AML-193 (cell line): ENCODE measurements at regions not wholly inside any gene's neighbourhood (a gene's known extent, or its start where the extent isn't known, plus 50 kb on each side); places are given as distances from the start of the nearest gene placed in this dataset.

Experiments used
- DNase-seq, 2 experiments: peaks; one replicate each; lab custom pipeline; 2025; lab: John Stamatoyannopoulos, UW

DNA sequence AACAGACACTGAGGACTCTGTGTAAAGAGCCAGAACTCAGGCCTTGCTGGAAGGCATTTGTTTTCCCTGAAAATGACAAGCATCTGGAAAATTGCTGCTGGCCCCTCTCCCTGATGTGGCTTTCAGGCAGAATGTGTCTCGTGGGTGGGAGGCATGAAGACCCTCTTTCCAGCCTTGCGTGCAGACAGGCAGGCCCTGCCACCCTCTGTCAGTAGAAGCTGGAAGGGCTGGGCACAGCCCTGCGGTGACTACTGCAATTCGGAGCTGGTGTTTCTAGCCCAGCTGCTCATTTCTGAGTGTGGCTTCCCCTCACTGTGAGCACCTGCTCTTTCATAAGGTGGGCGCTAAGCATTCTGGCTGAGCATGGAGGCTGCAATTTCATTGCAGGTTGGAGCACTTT is 349.9 kb downstream of the PTPRU start:
- no peak for DNase-seq

DNA sequence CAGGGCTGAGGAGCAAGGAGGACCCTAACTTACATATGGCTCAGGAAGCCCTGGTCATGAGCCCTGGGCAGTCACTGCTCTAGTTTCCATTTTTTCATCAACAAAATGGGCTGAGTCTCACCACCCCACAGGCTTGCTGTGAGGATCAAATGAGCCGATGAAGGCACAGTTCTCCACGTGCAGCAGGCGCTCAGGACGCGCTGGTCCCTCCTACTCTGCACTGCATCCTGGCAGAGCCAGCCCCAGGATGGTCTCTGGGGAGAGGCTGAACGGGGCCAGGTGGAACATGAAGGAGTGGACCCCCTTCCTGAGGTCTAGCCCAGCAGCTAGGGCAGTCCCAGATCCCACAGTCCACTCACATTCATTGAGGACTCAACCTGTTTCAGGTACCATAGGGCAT is 349.3 kb downstream of the PTPRU start:
- no peak for DNase-seq

DNA sequence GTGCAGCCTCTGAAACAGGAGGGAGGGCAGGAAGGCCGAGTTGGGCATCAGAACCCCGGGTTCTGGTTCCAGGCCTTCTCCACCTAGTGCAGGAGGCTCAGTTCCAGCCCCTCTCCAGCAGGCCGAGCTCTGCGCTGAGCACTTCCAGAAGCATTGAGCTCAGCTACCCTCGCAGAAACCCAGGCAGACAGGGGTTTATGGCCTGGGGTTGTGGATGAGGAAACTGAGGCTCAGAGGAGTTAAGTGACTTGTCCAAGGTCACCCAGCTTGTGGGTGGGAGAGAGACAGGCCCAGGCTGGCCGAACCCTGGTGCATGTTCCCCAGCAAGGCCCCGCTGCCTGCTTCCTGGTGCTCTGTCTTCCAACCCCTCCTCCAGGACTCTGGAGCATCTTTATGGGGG is 348.9 kb downstream of the PTPRU start:
- DNase-seq: no peak

DNA sequence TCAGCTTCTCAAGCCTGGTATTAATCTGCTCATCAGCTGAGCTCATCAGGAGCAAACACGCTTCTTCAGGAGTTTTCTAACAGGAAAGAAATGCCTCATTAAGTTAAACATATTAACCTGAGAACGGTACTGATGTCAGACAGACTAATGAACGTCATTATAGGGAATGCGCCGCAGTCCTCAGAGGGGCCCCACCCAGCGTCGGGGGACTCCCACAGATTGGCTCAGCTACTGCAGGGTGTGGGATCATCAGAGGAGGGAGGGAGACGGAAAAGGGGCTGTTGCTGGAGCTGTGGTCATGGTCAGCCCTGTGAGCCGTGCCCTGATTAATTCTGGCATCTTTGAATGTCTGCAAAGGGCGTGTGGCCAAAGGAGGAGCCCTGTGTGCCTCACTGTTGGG is 348.5 kb downstream of the PTPRU start:
- DNase-seq: no peak

DNA sequence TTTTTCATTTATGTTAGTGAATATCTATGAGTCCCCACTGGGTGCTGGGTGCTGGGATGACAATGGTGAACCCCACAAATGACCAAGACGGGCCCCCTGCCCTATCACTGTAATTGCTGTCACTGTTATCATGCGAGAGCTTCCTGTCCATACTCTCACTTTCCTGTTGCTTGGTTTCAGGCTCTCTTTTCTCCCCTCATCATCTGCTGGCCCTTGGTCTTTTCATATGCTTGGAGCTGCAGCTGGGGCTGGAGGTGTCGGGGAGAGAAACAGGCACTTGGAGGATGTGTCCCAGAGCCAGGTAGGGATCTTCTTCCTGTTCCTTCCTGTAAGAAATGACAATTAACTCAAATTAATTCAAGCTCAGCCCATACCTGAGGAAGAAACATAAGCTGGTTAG is 348.0 kb downstream of the PTPRU start:
- no peak for DNase-seq

DNA sequence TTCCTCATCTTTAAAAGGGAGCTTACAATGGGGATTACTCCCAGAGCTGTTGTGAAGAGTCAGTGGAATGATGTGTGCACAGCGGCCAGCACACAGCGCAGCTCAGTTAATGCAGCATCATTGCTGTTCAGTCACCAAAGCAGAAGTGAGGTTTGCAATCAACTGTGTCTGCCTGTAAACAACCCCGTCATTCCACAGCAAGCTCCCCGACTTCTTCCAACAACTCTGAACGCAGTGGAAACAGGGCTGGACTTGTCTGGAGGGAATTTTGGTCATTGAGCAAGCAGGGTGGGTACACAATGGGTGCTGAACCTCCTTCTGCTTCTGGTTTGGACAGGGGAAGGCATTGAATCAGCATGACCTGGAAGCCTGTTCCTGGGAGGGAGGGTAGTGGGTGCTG is 347.4 kb downstream of the PTPRU start:
- DNase-seq: no peak

DNA sequence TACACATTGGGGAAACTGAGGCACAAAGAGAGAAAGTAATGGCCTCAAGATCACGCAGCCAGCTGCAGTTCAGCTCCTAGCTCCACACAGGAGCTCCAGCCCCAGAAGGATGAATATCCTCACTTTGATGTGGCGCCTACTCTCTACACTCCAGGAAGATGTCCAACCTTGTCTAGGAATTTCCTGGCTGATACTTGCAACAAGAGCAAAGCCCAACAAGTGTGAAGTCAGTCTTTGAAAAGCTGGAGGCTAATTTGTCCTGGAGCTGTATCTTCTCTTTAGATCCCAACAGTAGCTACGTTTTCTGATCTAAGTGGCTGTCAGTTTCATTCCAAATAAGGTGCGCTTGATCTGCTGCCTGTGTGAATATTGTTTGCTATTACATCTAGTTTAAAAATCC is 344.9 kb downstream of the PTPRU start:
- no peak for DNase-seq

DNA sequence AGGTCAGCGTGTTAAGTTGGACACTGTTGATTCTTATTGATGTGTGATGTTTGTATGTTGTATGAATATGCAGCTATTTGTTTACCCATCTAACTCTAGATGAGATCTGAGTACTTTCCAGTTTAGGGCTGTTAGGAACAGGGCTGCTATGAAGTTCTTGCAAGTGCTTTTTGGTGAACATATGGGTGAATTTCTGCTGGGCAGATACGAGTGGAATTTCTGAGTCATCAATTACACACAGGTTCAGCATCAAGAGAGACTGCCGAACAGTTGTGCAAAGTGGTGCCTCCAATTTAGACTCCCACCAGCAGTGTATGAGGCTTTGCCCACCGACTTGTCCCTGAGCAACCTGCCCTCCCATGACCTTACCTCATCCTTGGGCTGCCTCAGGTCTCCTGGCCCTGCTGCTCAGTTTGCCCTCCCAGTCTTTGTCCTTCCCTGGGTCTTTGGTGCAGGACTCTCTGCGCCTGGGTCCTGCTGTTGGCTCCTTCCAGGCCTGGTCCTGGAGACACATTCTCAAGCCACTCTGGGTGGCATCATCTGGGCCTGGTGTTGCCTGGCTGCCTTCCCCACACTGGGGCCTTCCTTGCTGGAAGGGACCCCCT is 343.6 kb downstream of the PTPRU start:
- no peak for DNase-seq

DNA sequence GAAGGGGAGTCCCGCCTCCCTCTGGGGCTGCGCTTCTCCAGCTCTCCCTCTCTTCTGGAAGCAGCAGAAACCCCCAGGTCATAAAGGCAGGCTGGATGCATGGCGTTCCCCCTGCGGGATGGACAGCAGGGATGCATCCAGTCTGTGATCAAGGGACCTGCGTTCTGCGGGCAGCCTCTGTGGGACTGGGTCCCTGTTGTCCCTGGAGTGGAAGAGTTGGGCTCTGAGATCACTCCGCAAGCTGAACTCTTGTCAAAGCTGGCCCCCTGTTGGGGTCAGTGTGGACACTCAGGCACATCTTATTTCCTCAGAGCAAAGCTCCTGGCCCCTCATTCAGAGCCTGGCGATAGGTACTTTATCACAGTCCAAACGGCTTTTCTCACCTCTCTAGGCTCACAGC is 341.2 kb downstream of the PTPRU start:
- no peak for DNase-seq

DNA sequence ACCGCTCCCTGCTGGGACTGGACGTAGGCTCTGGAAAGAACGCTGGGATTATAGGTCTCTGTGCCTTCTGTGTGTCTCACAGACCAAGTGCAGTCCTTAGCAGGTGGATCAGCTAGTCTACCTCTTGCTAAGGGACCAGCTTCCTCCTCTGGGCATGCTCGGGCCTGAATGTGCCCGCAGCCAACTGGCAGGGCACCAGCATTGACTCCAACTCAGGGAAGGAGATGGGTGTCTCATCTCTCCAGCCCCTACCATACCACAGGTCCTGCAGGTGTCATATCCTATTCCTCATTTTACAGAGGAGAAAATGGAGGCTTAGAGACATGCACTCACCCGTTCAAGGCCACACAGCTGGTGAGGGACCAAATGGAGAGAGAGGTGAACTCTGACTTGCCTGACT is 340.2 kb downstream of the PTPRU start:
- no peak for DNase-seq

DNA sequence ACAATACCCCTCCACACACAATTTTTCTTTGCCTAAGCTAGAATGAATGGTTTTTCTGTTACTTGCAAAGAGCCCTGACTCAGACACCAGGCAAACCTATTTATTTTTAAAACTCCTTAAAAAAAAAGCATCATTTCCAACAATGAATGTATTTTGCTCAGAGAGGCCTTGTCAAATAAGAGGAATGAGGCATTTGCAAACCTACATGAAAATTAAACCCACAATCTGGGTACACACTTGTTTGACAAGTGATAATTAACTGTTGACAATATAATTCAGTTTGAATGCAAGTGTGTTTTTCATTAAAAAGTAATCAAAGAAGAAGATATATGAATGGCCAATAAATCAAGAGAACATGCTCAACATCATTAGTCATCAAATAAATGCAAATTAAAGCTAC is 339.5 kb downstream of the PTPRU start:
- no peak for DNase-seq

DNA sequence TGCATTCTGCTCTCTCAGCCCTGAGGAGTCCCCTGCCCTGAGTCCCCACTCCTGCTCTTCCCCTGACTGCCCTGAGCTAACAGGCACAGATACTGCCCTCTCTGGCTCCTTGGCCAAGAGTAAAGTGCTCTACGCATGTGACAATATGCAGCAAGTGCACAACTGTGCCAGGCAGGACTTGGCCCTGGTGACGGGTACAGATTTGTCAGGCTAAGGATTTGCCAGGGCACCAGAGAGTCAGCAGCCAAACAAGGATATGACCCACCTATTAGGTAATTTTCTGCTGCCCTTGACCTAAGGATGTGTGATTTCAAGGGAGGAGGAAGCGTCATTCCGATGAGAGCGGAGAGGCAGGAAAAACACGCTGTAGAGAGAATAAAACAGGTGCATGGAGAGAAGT is 339.0 kb downstream of the PTPRU start:
- no peak for DNase-seq

DNA sequence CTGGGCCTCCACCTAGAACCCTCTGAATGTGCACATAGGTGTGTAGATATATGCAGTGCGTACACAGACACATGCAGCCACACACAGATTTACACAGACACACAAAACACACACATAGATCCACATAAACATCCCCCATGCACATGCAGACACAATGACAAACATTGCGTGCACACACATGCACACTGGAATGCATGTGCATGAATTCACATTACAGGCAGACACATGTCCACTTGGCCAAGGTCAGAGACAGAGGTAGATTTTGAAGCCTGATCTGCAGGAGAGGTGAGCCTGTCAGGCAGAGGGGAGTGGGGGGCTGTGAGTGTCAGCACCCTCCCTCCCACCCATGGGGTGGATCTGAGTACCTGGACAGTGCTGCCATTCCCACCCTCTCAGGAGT is 338.5 kb downstream of the PTPRU start:
- DNase-seq: no peak

DNA sequence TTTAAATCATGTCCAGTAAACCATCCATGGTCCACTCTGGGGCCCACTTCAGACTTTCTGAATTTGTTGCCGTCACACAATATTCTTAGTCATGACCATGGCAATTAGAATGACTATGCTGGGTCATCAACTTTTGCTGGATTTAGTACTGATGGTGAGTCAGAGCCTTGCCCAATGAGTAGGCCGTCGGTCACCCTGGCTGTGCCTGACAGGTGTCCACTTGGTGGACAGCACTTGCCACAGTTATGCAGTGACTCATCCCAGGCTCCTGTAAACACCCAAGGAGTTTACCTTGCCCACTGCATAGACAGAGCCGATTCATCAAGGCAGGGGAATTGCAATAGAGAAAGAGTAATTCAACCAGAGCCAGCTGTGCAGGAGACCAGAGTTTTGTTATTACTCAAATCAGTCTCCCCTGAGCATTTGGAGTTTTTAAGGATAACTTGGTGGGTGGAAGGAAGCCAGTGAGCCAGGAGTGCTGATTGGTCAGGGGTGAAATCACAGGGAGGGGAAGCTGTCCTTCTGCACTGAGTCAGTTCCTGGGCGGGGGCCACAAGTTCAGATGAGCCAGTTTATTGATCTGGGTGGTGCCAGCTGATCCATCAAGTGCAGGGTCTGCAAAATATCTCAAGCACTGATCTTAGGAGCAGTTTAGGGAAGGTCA is 333.8 kb downstream of the PTPRU start:
- DNase-seq: no peak

DNA sequence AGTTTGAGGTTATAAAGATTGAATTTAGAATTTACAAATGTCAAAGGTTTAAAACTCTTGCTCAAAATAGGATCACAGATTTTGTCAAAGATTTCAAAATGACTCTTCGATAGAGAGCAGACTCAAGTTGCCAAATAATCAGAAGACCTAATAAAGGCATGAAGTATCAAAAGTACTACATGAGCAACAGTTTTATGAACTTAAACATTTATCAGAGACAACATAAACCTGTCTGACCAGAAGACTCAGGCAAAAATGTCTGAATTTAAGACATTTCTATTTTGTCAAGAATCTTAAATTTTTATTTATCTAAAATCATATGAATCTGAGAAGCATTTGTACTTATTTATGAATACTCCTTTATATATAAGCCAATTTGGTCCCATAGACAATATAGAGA is 330.9 kb downstream of the PTPRU start:
- no peak for DNase-seq

DNA sequence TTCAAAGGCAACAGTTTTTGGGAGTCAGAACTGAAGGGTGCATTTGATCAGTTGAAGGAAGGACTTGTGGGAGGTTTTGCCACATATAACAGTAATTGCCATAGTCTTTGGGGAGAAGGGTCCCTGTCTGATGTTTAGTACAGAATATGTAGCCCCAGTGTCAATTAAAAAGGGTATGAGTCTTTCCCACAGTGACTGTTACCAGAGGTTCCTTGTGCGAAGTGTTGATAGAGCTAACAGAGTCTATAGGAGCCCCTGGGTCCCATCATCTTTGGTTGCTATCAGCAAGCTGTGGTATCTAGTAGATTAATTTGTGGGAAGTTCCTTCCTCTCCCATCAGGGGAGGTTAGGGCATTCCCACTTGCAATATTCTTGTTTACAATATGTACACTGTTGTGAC is 329.2 kb downstream of the PTPRU start:
- no peak for DNase-seq

DNA sequence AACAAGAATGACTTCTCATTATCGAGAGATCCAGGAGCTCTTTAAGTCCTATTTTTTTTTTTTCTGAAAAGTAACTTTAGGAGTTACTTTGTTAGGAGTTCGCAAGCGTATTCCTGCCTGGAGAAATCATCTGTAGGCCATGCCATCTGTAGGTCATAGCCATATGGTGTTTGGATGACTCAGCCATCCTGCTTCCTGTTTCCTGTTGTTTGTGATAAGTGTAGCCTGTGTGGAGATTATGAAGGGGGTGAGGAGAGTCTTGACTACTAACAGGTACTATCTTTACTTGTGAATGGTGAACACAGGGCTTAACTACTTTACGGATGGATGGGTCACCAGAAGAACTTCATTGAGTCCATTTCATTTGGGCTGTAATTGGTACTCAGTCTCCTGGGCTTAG is 327.2 kb downstream of the PTPRU start:
- no peak for DNase-seq

DNA sequence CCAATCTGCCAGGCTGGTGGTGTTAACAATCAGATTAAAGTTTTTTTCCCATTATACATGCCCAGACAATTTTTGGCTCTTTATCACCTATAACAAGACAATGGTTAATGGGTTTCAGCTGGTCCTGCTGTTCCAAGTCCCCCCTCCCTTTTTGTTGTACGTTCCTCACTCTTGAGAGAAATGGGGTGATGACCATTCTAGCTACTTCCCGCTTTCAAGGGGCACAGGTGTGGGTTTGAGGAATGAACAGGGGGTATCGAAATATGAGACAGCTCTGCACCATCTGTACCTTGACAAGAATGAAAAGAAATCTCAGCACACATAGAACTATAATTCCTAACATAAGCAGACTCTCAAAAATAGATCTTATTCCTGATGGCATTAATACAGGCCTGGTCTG is 326.8 kb downstream of the PTPRU start:
- no peak for DNase-seq

DNA sequence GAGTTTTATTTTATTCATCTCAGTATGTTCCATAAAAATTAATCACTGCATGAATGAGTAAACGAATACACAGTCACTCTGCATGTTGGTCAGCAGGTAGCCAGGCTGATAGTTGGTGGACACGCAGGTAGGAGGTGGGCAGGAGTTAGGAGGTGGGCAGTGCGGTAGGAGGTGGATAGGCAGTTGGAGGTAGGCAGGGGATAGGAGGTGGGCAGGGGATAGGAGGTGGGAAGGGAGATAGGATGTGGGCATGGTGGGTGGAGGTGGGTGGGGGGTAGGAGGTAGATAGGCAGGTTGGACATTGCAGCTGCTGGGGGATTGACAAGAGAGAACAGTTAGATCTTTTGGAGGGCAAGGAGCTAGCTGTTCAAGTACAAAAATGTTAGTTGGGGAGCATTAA is 322.7 kb downstream of the PTPRU start:
- DNase-seq: no peak

DNA sequence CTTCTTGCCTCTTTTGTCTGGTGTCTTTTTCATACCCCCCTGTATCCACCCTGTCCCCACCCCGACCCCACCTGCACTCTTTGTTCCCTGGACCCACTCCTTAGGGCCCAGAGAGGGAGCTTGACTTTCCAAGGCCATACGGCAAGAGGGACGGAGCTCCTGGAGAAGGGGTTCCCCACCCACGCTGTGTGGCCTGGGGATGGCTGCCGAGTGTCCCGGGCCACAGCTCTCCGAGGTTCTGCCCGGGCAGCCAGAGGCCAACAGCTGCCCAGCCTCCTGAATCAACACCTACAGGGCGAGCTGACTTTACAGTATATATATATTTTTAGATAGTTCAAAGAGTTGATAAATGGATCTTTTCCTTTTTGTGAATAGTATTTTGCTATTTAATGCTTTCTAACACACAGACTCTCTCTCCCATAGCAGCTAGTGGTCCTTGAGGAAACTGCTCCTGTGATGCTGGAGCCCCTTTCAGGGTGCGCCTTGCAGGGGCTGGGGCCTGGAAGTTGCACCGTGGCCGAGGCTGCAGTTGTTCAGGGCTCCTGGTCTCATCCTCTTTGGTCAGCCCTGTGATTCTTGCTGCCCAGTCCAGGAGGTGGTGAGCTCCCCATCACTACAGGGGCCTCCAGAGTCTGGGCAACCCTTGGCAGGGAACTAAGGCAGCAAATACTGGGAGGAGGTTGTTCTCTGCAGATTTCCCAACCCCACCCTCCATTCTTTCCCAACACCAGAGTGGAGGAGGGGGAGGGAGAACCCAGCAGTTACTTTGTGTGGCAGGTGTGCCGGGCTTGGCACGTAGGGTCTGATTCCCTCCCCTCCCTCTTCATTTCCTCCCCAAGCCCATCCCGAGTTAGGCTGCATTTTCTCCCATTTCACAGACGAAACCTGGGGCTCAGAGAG is 321.6 kb downstream of the PTPRU start:
- DNase-seq: no peak

DNA sequence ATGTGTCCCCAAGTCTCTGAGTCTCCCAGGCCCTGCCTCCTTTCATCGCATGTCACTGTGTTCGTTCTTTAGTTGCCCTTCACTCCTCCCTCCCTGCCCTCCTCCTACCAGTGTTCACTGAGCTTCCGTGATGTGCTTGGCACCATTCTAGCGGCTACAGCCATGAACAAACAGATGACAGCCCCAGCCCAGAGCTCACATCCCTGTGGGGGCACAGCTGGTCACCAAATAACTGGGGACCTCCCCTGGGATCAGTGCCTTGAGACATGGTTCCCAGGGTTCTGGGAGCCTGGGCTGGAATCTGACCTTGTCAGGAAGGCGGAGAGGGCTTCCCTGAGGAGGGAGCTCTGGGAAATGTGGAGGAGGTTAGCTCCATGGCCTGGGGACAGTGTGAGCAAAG is 320.7 kb downstream of the PTPRU start:
- no peak for DNase-seq

DNA sequence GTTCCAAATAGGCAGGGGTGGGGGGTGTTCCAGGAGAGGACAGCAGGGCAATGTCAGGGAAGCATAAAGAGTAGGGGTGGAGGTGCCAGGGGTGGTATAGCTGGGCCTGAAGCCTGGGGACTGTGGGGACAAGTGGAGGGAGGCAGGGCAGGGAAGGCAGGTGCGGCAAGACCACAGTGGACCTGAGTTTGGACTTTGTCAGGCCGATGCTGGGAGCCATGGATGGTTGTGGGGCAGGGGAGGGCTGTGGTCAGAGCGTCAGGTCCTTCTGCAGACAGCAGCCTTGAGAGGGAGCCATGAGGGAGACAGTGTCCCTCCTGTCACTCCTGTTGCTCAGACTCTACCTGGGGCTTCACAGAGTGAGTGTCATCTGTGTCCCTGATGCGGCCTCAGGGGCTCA is 320.3 kb downstream of the PTPRU start:
- DNase-seq: no peak

DNA sequence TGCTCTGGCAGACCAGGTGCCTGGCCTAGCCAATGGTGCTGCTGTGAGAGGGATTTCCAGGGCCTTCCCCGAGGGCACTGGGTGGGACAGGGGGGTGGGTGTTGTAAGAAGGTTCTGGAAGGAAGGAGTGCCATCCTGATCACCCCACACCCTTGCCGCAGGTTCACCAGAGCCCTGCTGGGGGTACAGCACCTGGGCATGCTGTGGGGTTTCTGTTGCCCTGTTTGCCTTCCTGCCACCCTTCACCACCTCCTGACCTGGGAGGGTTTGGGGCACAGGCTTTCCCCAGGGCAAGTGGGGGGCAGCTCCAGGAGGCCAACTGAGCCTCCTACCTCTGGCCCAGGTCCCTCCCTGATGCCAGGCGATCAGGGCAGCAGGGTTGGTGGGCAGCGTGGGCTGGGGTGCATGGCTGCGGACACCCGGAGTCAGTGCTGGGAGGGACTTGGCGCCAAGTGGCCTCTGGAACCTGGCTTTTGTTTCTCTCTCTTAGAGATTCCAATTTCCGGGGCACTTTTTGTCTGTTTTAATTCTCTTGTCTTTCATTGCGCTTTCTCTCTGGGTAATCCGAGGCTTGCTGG is 318.8 kb downstream of the PTPRU start:
- DNase-seq: no peak
